Body of pancreas (tissue), 4 donors: ENCODE measurements at regions not wholly inside any gene's neighbourhood (a gene's known extent, or its start where the extent isn't known, plus 50 kb on each side); places are given as distances from the start of the nearest gene placed in this dataset.
A peak's percentile ranks its signal among the peaks of the same experiment; 100 is the strongest.
"Not testable (repeated sequence)": the region's sequence is repeated elsewhere in the genome, so short reads cannot be mapped to it uniquely, and the experiment has no call there.

Experiments
- ATAC-seq: fragments of 150-250 bp; one replicate; pipeline ENCODE4 v1.9.1; 2016
- DNase-seq, 4 donors: peaks; one replicate each; pipeline ENCODE4 v3.0.0-alpha.2; 2019
- H3K27ac ChIP-seq, 4 donors: fragments of 200-600 bp; sonication (generic); 1 replicate in 3 of 4; 2 replicates in 1 of 4; pipeline versions ENCODE4 v1.5.1 to v1.6.1; 2016 to 2019; ENCODE audit warnings: mild to moderate bottlenecking in 1 of 4, mixed read lengths in 1 of 4, moderate library complexity in 1 of 4
- H3K27me3 ChIP-seq, 2 donors: fragments of 200-600 bp; sonication (generic); one replicate each; pipeline ENCODE4 v1.6.0; 2016; ENCODE audit warnings: mild to moderate bottlenecking in 1 of 2
- H3K36me3 ChIP-seq, 2 donors: fragments of 200-600 bp; sonication (generic); replicated peaks in 1 of 2; 2 replicates each; pipeline ENCODE4 v1.5.1; 2016; ENCODE audit warnings: low read depth in 2 of 2; ENCODE audit not compliant: insufficient read depth in 1 of 2
- H3K4me1 ChIP-seq: fragments of 200-600 bp; sonication (generic); one replicate; pipeline ENCODE4 v1.6.0; 2016
- H3K4me3 ChIP-seq, 2 donors: fragments of 200-600 bp; sonication (generic); 1 replicate in 1 of 2; 2 replicates in 1 of 2; pipeline ENCODE4 v1.5.1; 2016 to 2019
- H3K9me3 ChIP-seq, 3 donors: fragments of 200-600 bp; sonication (generic); 1 replicate in 2 of 3; 2 replicates in 1 of 3; pipeline ENCODE4 v1.5.1; 2016
- CTCF ChIP-seq, 7 experiments: fragments of 450-650 bp in 4 of 7; fragments of 200-600 bp in 3 of 7; sonication (generic) in 3 of 7; IDR thresholded peaks; one replicate each; pipeline ENCODE4 v1.5.1; 2016 to 2019; ENCODE audit warnings: antibody characterized with exemption in 7 of 7
- POLR2A ChIP-seq, 3 donors: fragments of 450-650 bp; IDR thresholded peaks; one replicate each; pipeline ENCODE4 v1.6.1; 2016; ENCODE audit warnings: antibody characterized with exemption in 3 of 3, mild to moderate bottlenecking in 2 of 3
- WGBS, 2 donors: methylation state at CpG; one replicate each; pipeline ENCODE4 v1.1.5; 2017; 5-methylcytosine and 5-hydroxymethylcytosine counted together
- intact Hi-C: fragments of 100-400 bp; cut with DNase I; formaldehyde crosslinking; loops from one replicate; pipeline ENCODE4 v1.15.1; 2023

- ATAC-seq = no peak
Measured at GRCh38 chr11:49316180-49316579, 107.8 kb upstream of the FOLH1 start.

GRCh38 chr11:49303080-49303479 lies 94.7 kb upstream of the FOLH1 start:
- Histone ChIP-seq H3K27me3 (no peaks in the 10 kb centered on the region), H3K27ac (no peak overlapping the region), H3K9me3 (no peaks in the 10 kb centered on the region), H3K4me1 (no peaks in the 10 kb centered on the region), H3K4me3 (no peak overlapping the region), H3K36me3 (no peaks in the 10 kb centered on the region)
- 66 to 87% methylated on average over 1 of the region's 1 CpG for WGBS, 2 donors
- no peak for ATAC-seq
- TF ChIP-seq CTCF (IDR thresholded peaks at IDR 0.05) = no peak
- TF ChIP-seq POLR2A (IDR thresholded peaks at IDR 0.05) = no peak
- no peak for DNase-seq
- intact Hi-C loops = no loop called here

More at GRCh38 chr11:49316180-49316579, 107.8 kb upstream of the FOLH1 start:
- Histone ChIP-seq H3K36me3 (no peaks in the 10 kb centered on the region), H3K4me3 (no peak overlapping the region), H3K27me3 (no peaks in the 10 kb centered on the region), H3K27ac (no peak overlapping the region), H3K9me3 (no peaks in the 10 kb centered on the region), H3K4me1 (no peaks in the 10 kb centered on the region)
- TF ChIP-seq POLR2A (IDR thresholded peaks at IDR 0.05) (no peak), CTCF (IDR thresholded peaks at IDR 0.05) (no peak)
- 41 to 45% methylated on average over 2 of the region's 2 CpGs for WGBS, 2 donors
- intact Hi-C loops = no loop called here
- DNase-seq = no peak

- Histone ChIP-seq H3K9me3 (no peaks in the 10 kb centered on the region), H3K27ac (no peak overlapping the region), H3K4me1 (no peaks in the 10 kb centered on the region), H3K4me3 (no peak overlapping the region), H3K36me3 (no peaks in the 10 kb centered on the region), H3K27me3 (no peaks in the 10 kb centered on the region)
- TF ChIP-seq POLR2A (IDR thresholded peaks at IDR 0.05) (no peak), CTCF (IDR thresholded peaks at IDR 0.05) (no peak)
- no peak for ATAC-seq
- intact Hi-C loops = no loop called here
- WGBS, 2 donors = 44% methylated on average over 2 of the region's 2 CpGs
- no peak for DNase-seq
Measured at GRCh38 chr11:49302360-49302759, 94.0 kb upstream of the FOLH1 start.

- H3K9me3 ChIP-seq, ATAC-seq, H3K27me3 ChIP-seq, H3K4me1 ChIP-seq, intact Hi-C loops, DNase-seq, H3K36me3 ChIP-seq, H3K4me3 ChIP-seq, H3K27ac ChIP-seq: not testable (repeated sequence)
- WGBS, 2 donors = 61 to 90% methylated on average over 1 of the region's 1 CpG
Measured at GRCh38 chr11:49298017-49298416, 89.6 kb upstream of the FOLH1 start.

GRCh38 chr11:49283911-49284310 lies 75.5 kb upstream of the FOLH1 start:
- DNase-seq, ATAC-seq, H3K27ac ChIP-seq, H3K36me3 ChIP-seq, H3K4me3 ChIP-seq, H3K9me3 ChIP-seq, intact Hi-C loops, H3K27me3 ChIP-seq, H3K4me1 ChIP-seq: not testable (repeated sequence)
- WGBS, 2 donors = 30 to 49% methylated on average over 3 of the region's 3 CpGs

GRCh38 chr11:49283282-49283681 lies 74.9 kb upstream of the FOLH1 start:
- intact Hi-C loops, H3K9me3 ChIP-seq, DNase-seq, H3K4me1 ChIP-seq, H3K36me3 ChIP-seq, H3K27ac ChIP-seq, H3K4me3 ChIP-seq, H3K27me3 ChIP-seq: not testable (repeated sequence)
- 0 to 3% methylated on average over 1 of the region's 1 CpG for WGBS, 2 donors
- peak; percentile 81 for ATAC-seq

GRCh38 chr11:49282125-49282524 lies 73.7 kb upstream of the FOLH1 start:
- ATAC-seq, H3K27ac ChIP-seq, H3K27me3 ChIP-seq, H3K9me3 ChIP-seq, DNase-seq, H3K4me3 ChIP-seq, H3K36me3 ChIP-seq, H3K4me1 ChIP-seq, intact Hi-C loops: not testable (repeated sequence)
- 45 to 46% methylated on average over 3 of the region's 3 CpGs for WGBS, 2 donors

GRCh38 chr11:49277951-49278350 lies 69.5 kb upstream of the FOLH1 start:
- intact Hi-C loops, H3K9me3 ChIP-seq, H3K4me3 ChIP-seq, ATAC-seq, H3K36me3 ChIP-seq, DNase-seq, H3K27me3 ChIP-seq, H3K27ac ChIP-seq, H3K4me1 ChIP-seq: not testable (repeated sequence)
- 62 to 69% methylated on average over 2 of the region's 2 CpGs for WGBS, 2 donors
